Kidney (tissue), 13 donors: ENCODE measurements at regions not wholly inside any gene's neighbourhood (a gene's known extent, or its start where the extent isn't known, plus 50 kb on each side); places are given as distances from the start of the nearest gene placed in this dataset.

ENCODE experiments used
- DNase-seq, 5 donors: peaks; one replicate each; pipeline ENCODE4 v3.0.0-alpha.2; 2013 to 2020
- FAIRE-seq: peaks from 2 replicates; lab custom pipeline; 2012; peaks lifted over from hg19 to GRCh38; lab: Jason Lieb, UNC
- H3K27ac ChIP-seq, 2 donors: one replicate each; pipeline ENCODE4 v1.7.0; 2013; ENCODE audit warnings: low read depth in 2 of 2, low read length in 2 of 2, inconsistent platforms in 1 of 2
- H3K27me3 ChIP-seq: one replicate; pipeline ENCODE4 v1.7.1; 2013; ENCODE audit warnings: low read length, inconsistent platforms; ENCODE audit not compliant: control insufficient read depth, insufficient read depth
- H3K36me3 ChIP-seq, 3 donors: one replicate each; pipeline versions ENCODE4 v1.7.0 to v1.7.1; 2013; ENCODE audit warnings: low read length in 3 of 3, control low read depth in 1 of 3, inconsistent platforms in 1 of 3; ENCODE audit not compliant: insufficient read depth in 3 of 3, control insufficient read depth in 2 of 3
- H3K4me1 ChIP-seq, 3 donors: one replicate each; pipeline versions ENCODE4 v1.7.0 to v1.7.1; 2013; ENCODE audit warnings: low read length in 3 of 3, inconsistent platforms in 1 of 3, low read depth in 1 of 3; ENCODE audit not compliant: control insufficient read depth in 2 of 3, insufficient read depth in 2 of 3
- H3K4me3 ChIP-seq, 3 donors: one replicate each; pipeline versions ENCODE4 v1.7.0 to v1.8.1; 2013; ENCODE audit warnings: low read length in 3 of 3, control low read depth in 1 of 3, inconsistent platforms in 1 of 3
- H3K9ac ChIP-seq, 3 donors: one replicate each; pipeline versions ENCODE4 v1.7.0 to v1.7.1; 2013; ENCODE audit warnings: low read length in 3 of 3, control low read depth in 1 of 3, inconsistent platforms in 1 of 3
- H3K9me3 ChIP-seq, 3 donors: one replicate each; pipeline versions ENCODE4 v1.7.0 to v1.7.1; 2013; ENCODE audit warnings: low read length in 3 of 3, control low read depth in 1 of 3, inconsistent platforms in 1 of 3; ENCODE audit not compliant: control insufficient read depth in 2 of 3, insufficient read depth in 1 of 3
- CTCF ChIP-seq: IDR thresholded peaks from 3 replicates; pipeline ENCODE4 v1.5.1; 2012; ENCODE audit warnings: mild to moderate bottlenecking, moderate library complexity, borderline replicate concordance; ENCODE audit not compliant: insufficient read depth; ENCODE audit errors: extremely low read depth
- intact Hi-C: fragments of 100-400 bp; cut with DNase I; formaldehyde crosslinking; loops from one replicate; pipeline ENCODE4 v1.11.1; 2022
- donor health status: control.
- donor health status: control.
- donor health status: control.
- donor health status: control.
- donor health status: control.
- donor health status: DM: yes; HTN: yes; CAD: no.
- donor health status: Normal renal cell carcinoma (clear cell type).

GRCh38 chr5:100252944-100253343 is 282.2 kb upstream of the FAM174A start:
- Histone ChIP-seq H3K9me3 (no peaks in the 10 kb centered on the region), H3K36me3 (no peaks in the 10 kb centered on the region), H3K9ac (no peak overlapping the region), H3K27ac (no peak overlapping the region), H3K4me1 (no peaks in the 10 kb centered on the region), H3K4me3 (no peak overlapping the region), H3K27me3 (no peaks in the 10 kb centered on the region)
- intact Hi-C loops, result no loop called here
- TF ChIP-seq CTCF, result no peak
- DNase-seq (peak in 3 of 5 donors; percentile 8 to 27 (median 13)), FAIRE-seq (no peak)

GRCh38 chr5:100252037-100252436 is 283.1 kb upstream of the FAM174A start:
- H3K36me3 ChIP-seq, result no peaks in the 10 kb centered on the region
- DNase-seq (peak in 1 of 5 donors; percentile 3), FAIRE-seq (no peak)
- H3K4me3 ChIP-seq, result no peak overlapping the region
- no peaks in the 10 kb centered on the region for H3K9me3 ChIP-seq
- no peaks in the 10 kb centered on the region for H3K27me3 ChIP-seq
- H3K9ac ChIP-seq, result no peak overlapping the region
- H3K4me1 ChIP-seq, result no peaks in the 10 kb centered on the region
- intact Hi-C loops, result no loop called here
- H3K27ac ChIP-seq, result no peak overlapping the region
- TF ChIP-seq CTCF, result no peak

GRCh38 chr5:100249884-100250269 is 285.3 kb upstream of the FAM174A start:
- Histone ChIP-seq H3K4me3 (no peak overlapping the region), H3K9ac (no peak overlapping the region), H3K36me3 (no peaks in the 10 kb centered on the region), H3K4me1 (no peaks in the 10 kb centered on the region), H3K27ac (no peak overlapping the region), H3K9me3 (no peaks in the 10 kb centered on the region), H3K27me3 (no peaks in the 10 kb centered on the region)
- DNase-seq (no peak), FAIRE-seq (no peak)
- intact Hi-C loops, result no loop called here
- TF ChIP-seq CTCF, result no peak

- Histone ChIP-seq H3K27me3 (no peaks in the 10 kb centered on the region), H3K4me3 (no peak overlapping the region), H3K27ac (no peak overlapping the region), H3K36me3 (no peaks in the 10 kb centered on the region), H3K9ac (no peak overlapping the region), H3K4me1 (no peaks in the 10 kb centered on the region), H3K9me3 (no peaks in the 10 kb centered on the region)
- intact Hi-C loops, result no loop called here
- DNase-seq, result no peak
- FAIRE-seq, result no peak
- no peak for TF ChIP-seq CTCF
Observed at GRCh38 chr5:100249211-100249883, 285.8 kb upstream of the FAM174A start.
